H1 (cell line): ENCODE measurements at regions not wholly inside any gene's neighbourhood (a gene's known extent, or its start where the extent isn't known, plus 50 kb on each side); places are given as distances from the start of the nearest gene placed in this dataset.

Experiments used
- BACH1 ChIP-seq: IDR thresholded peaks from 2 replicates; pipeline ENCODE4 v1.6.1; 2012; ENCODE audit warnings: low read length, improper control_type of control experiment
- BRCA1 ChIP-seq: IDR thresholded peaks from 2 replicates; pipeline ENCODE4 v1.6.1; 2012; ENCODE audit warnings: low read depth, low read length, improper control_type of control experiment
- KDM5A ChIP-seq: fragments of 200-600 bp; IDR thresholded peaks from 2 replicates; pipeline ENCODE4 v1.7.1; 2012; ENCODE audit warnings: mild to moderate bottlenecking, low read length, inconsistent platforms, mixed read lengths
- RAD21 ChIP-seq, 2 experiments: IDR thresholded peaks in 1 of 2; conservative IDR thresholded peaks in 1 of 2; 2 replicates each; pipeline ENCODE4 v1.6.1; 2011; ENCODE audit warnings: low read depth in 2 of 2, low read length in 2 of 2, improper control_type of control experiment in 1 of 2, inconsistent platforms in 1 of 2, mild to moderate bottlenecking in 1 of 2, moderate library complexity in 1 of 2
- SRF ChIP-seq: IDR thresholded peaks from 2 replicates; pipeline ENCODE4 v1.6.1; 2011; ENCODE audit warnings: mild to moderate bottlenecking, low read depth, low read length, moderate library complexity
- TF ChIP-seq, protein P1 (sequence below), 3 experiments: IDR thresholded peaks; 1 replicate in 2 of 3; 2 replicates in 1 of 3; pipeline versions ENCODE4 v1.5.1 to v1.6.1; 2011; ENCODE audit warnings: low read length in 3 of 3, mild to moderate bottlenecking in 3 of 3, inconsistent platforms in 2 of 3, low read depth in 1 of 3, moderate library complexity in 1 of 3; ENCODE audit not compliant: insufficient read depth in 1 of 3; ENCODE audit errors: control extremely low read depth in 1 of 3
- TF ChIP-seq, protein P2 (sequence below): IDR thresholded peaks from 2 replicates; pipeline ENCODE4 v1.6.1; 2011; ENCODE audit warnings: low read depth, mild to moderate bottlenecking, low read length; ENCODE audit not compliant: insufficient read depth
- TF ChIP-seq, protein P3 (sequence below): fragments of 300-600 bp; sonication (generic); IDR thresholded peaks from 2 replicates; pipeline ENCODE4 v1.7.1; 2012; ENCODE audit warnings: low read length, moderate library complexity, mild to moderate bottlenecking, inconsistent platforms; ENCODE audit not compliant: insufficient replicate concordance

DNA sequence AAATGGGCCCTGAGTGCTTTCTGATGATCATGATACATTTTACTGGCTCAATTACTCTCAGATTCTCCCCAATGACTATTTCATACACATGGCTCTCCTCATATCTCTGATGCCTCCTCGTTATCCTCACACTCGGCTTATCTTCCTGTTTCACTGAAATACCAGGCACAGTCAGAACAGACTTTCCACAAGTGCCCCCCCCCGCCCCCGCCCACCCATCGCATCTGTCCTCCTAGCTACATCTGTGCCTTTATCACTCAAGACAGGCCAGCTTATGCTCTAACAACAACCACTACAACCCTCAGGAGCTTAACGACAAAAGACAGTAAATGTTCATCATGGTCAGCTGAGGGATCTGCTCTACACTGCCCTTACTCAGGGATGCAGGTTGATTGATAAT is 610.6 kb upstream of the DIPK2B start (continued):
- TF ChIP-seq, protein P1, sequence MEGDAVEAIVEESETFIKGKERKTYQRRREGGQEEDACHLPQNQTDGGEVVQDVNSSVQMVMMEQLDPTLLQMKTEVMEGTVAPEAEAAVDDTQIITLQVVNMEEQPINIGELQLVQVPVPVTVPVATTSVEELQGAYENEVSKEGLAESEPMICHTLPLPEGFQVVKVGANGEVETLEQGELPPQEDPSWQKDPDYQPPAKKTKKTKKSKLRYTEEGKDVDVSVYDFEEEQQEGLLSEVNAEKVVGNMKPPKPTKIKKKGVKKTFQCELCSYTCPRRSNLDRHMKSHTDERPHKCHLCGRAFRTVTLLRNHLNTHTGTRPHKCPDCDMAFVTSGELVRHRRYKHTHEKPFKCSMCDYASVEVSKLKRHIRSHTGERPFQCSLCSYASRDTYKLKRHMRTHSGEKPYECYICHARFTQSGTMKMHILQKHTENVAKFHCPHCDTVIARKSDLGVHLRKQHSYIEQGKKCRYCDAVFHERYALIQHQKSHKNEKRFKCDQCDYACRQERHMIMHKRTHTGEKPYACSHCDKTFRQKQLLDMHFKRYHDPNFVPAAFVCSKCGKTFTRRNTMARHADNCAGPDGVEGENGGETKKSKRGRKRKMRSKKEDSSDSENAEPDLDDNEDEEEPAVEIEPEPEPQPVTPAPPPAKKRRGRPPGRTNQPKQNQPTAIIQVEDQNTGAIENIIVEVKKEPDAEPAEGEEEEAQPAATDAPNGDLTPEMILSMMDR (IDR thresholded peaks at IDR 0.05; ENCODE audit: control extremely low read depth in 1 of 3, insufficient read depth in 1 of 3, low read depth in 1 of 3, low read length in 3 of 3) = no peak
- TF ChIP-seq, protein P2, sequence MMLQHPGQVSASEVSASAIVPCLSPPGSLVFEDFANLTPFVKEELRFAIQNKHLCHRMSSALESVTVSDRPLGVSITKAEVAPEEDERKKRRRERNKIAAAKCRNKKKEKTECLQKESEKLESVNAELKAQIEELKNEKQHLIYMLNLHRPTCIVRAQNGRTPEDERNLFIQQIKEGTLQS = no peak
- TF ChIP-seq BRCA1 = no peak
- TF ChIP-seq, protein P3, sequence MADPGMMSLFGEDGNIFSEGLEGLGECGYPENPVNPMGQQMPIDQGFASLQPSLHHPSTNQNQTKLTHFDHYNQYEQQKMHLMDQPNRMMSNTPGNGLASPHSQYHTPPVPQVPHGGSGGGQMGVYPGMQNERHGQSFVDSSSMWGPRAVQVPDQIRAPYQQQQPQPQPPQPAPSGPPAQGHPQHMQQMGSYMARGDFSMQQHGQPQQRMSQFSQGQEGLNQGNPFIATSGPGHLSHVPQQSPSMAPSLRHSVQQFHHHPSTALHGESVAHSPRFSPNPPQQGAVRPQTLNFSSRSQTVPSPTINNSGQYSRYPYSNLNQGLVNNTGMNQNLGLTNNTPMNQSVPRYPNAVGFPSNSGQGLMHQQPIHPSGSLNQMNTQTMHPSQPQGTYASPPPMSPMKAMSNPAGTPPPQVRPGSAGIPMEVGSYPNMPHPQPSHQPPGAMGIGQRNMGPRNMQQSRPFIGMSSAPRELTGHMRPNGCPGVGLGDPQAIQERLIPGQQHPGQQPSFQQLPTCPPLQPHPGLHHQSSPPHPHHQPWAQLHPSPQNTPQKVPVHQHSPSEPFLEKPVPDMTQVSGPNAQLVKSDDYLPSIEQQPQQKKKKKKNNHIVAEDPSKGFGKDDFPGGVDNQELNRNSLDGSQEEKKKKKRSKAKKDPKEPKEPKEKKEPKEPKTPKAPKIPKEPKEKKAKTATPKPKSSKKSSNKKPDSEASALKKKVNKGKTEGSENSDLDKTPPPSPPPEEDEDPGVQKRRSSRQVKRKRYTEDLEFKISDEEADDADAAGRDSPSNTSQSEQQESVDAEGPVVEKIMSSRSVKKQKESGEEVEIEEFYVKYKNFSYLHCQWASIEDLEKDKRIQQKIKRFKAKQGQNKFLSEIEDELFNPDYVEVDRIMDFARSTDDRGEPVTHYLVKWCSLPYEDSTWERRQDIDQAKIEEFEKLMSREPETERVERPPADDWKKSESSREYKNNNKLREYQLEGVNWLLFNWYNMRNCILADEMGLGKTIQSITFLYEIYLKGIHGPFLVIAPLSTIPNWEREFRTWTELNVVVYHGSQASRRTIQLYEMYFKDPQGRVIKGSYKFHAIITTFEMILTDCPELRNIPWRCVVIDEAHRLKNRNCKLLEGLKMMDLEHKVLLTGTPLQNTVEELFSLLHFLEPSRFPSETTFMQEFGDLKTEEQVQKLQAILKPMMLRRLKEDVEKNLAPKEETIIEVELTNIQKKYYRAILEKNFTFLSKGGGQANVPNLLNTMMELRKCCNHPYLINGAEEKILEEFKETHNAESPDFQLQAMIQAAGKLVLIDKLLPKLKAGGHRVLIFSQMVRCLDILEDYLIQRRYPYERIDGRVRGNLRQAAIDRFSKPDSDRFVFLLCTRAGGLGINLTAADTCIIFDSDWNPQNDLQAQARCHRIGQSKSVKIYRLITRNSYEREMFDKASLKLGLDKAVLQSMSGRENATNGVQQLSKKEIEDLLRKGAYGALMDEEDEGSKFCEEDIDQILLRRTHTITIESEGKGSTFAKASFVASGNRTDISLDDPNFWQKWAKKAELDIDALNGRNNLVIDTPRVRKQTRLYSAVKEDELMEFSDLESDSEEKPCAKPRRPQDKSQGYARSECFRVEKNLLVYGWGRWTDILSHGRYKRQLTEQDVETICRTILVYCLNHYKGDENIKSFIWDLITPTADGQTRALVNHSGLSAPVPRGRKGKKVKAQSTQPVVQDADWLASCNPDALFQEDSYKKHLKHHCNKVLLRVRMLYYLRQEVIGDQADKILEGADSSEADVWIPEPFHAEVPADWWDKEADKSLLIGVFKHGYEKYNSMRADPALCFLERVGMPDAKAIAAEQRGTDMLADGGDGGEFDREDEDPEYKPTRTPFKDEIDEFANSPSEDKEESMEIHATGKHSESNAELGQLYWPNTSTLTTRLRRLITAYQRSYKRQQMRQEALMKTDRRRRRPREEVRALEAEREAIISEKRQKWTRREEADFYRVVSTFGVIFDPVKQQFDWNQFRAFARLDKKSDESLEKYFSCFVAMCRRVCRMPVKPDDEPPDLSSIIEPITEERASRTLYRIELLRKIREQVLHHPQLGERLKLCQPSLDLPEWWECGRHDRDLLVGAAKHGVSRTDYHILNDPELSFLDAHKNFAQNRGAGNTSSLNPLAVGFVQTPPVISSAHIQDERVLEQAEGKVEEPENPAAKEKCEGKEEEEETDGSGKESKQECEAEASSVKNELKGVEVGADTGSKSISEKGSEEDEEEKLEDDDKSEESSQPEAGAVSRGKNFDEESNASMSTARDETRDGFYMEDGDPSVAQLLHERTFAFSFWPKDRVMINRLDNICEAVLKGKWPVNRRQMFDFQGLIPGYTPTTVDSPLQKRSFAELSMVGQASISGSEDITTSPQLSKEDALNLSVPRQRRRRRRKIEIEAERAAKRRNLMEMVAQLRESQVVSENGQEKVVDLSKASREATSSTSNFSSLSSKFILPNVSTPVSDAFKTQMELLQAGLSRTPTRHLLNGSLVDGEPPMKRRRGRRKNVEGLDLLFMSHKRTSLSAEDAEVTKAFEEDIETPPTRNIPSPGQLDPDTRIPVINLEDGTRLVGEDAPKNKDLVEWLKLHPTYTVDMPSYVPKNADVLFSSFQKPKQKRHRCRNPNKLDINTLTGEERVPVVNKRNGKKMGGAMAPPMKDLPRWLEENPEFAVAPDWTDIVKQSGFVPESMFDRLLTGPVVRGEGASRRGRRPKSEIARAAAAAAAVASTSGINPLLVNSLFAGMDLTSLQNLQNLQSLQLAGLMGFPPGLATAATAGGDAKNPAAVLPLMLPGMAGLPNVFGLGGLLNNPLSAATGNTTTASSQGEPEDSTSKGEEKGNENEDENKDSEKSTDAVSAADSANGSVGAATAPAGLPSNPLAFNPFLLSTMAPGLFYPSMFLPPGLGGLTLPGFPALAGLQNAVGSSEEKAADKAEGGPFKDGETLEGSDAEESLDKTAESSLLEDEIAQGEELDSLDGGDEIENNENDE = no peak
- no peak for TF ChIP-seq RAD21 (IDR thresholded peaks at IDR 0.05 in 1 of 2, conservative IDR thresholded peaks at IDR 0.05 in 1 of 2; ENCODE audit: low read depth in 2 of 2, low read length in 2 of 2)
- no peak for TF ChIP-seq KDM5A
- TF ChIP-seq BACH1 = no peak
- no peak for TF ChIP-seq SRF
